ENCODE measurements at regions not wholly inside any gene's neighbourhood (a gene's known extent, or its start where the extent isn't known, plus 50 kb on each side); places are given as distances from the start of the nearest gene placed in this dataset.

- no peak for DNase-seq
Measured at GRCh38 chr11:95508219-95508890, 277.4 kb upstream of the SESN3 start.

DNA sequence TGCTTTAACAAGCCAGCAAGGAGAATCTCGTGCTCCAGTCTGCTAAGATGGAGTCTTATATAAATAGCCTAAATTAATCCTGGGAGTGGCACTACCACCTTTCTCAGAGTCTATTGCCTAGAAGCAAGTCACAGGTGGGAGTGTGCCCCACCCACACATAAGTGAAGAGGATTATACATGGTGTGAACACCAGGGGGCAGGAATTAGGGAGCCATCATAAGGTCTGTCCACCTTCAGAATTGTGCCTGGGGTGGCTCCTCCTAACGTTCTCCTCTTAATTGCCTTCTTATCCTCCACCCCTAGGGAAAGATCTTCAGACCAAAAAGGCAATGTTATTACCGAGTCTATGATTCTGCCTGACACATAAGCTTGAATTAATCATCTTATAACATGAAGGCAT, 276.8 kb upstream of the SESN3 start:
- no peak for DNase-seq

DNA sequence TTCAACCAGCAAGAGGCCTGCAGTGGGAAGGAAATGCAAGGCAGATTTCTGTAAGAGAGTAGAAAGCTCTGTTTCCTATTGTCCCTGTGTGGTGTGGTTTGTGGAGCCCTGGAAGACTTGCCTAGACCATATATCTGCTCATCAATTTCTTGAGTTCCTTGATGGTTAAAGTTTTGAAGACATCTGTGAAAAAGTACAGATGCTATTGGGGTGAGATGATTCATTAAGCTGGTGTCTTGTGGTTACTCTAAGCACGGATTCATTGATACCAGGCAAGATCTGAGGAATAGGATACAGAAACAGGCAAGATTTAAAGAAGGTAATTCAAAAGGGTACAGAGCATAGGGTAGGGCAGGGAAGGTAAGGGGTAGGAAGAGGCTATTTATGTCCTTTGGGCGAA, 275.8 kb upstream of the SESN3 start:
- no peak for DNase-seq

GRCh38 chr11:95505927-95506426, 275.0 kb upstream of the SESN3 start:
- no peak for DNase-seq

DNA sequence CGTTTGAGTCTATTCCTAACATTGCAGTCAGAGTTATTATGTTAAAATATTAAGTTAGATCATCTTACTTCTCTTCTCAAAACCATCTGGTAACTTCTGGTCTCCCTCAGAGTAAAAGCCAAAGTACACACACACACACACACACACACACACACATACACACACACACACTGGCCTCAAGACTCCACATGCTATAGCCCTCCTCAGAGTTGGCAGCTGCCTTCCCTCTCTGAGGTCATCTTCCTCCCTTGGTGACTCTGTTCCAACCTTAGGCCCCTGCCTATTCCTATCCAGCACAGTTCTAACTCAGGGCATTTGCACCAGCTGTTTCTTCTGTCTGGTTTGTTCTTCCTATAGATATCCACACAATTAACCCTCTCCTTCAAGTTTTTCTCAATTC, 272.0 kb upstream of the SESN3 start:
- peak; percentile 84 for DNase-seq

GRCh38 chr11:95502522-95502921, 271.5 kb upstream of the SESN3 start:
- no peak for DNase-seq

GRCh38 chr11:95501761-95502266, 270.8 kb upstream of the SESN3 start:
- DNase-seq, result no peak

GRCh38 chr11:95500466-95500865, 269.5 kb upstream of the SESN3 start:
- DNase-seq, result no peak

DNA sequence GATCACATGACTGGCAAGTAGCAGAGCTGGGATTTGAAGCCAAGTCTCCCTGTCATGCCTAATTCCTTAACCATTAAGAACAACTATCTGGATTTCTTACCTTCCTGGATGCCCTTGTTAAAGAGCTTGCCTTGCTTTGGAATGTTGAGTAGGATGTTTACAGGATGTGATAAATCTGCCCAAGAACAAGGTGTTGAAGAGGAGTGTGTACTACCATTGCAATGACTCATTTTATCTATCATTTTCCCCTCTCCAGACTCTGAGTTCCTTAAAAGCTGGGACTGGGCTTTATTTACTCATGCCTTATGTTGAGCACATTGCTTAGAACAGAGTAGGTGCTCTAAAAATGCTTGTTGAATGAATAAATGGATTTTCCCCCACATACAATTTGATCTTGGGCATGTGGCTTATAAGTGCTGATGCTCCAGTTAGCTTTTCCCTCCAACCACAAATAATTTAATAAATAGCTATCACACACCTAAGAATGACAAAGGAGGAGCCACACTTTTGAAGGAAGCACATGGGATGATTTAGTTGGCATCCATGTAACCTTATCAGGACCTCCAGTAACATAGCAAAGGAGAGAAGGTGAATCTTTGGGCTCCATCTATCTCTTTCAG, 268.6 kb upstream of the SESN3 start:
- no peak for DNase-seq

GRCh38 chr11:95498722-95499425, 267.9 kb upstream of the SESN3 start:
- DNase-seq, result no peak

- DNase-seq, result no peak
Measured at GRCh38 chr11:95496901-95497300, 265.9 kb upstream of the SESN3 start.

DNA sequence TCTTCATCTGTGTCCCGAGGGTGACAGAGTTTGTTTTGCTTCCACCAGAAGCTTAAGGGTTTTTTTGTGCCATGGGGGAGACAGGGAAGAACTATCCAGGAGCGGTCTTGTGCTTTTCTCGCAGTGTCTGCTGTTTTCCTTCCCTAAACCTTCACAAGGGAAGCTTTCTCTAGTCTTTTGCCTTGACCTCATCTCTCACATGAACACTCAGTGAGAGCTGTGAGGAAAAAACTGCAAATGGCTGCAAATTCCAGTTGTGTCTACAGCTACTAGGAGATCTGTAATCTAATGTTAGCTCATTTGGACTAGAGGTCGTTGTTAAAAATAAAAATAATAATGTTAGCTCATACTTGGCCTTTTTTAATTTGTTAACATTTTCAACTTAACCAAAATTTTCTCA, 264.7 kb upstream of the SESN3 start:
- no peak for DNase-seq

DNA sequence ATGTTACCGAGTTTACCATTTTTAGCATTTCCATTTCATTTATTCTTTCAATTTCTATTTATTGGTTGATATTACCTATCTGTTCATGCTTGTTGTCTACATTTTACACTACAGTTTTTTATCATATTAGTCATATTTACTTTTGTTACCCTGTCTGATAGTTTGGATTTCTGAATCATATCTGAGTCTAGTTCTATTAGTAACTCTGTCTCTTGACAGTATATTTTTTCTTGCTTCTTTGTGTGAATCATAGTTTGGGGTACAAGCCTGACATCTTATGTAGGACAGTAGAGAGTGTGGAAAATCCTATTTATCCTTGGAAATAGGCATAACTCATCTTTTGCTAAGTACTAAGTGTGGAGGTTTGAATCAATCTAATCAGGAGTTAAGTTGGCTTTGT, 263.9 kb upstream of the SESN3 start:
- DNase-seq, result no peak

DNA sequence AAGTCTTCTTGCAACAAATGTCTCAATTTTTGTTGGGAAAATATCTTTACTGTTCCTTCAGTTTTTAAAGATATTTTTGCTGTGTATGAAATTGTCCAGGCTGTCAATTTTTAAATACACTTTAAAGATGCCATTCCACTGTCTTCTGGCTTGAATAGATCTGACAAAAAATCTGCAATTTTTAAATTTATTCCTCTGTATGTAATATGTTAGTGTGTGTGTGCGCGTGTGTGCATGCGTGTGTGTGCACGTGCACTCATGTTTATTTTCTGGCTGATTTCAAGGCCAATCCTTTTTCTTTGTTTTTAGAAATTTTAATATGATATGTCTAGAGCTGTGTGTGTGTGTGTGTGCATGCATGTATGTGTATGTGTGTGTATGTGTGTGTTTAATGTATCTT, 263.2 kb upstream of the SESN3 start:
- DNase-seq, result no peak

DNA sequence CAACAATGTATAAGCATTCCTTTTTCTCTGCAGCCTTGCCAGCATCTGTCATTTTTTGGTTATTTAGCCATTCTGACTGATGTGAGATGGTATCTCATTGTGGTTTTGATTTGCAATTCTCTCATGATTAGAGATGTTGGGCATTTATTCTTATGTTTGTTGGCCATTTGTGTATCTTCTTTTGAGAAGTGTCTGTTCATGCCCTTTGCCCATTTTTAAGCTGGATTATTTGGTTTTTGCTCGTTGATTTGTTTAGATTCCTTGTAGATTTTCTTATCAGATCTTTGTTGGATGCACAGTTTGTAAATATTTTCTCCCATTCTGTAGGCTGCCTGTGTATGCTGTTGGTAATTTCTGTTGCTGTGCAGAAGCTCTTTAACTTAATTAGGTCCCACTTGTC, 259.6 kb upstream of the SESN3 start:
- DNase-seq, result no peak

DNA sequence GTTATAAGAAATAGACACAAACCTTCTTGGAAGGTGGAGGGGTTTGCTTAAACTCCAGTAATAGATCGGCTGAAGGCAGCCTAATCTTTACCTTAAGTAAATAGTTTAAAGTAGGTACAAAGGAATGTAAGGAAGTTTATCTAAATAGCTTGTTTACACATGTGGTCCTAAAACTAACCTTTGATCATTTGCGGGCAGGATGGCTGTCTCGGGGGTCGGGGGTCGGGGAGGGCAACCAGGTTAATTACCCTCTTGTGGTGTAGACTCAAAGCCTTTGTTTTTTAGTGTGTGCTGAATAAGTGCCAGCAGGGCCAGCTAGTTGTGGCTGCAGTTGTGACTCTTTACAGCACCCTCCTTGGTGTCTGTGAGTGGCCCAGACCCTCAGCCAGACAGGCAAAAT, 256.9 kb upstream of the SESN3 start:
- no peak for DNase-seq

- no peak for DNase-seq
Measured at GRCh38 chr11:95487391-95487790, 256.4 kb upstream of the SESN3 start.

DNA sequence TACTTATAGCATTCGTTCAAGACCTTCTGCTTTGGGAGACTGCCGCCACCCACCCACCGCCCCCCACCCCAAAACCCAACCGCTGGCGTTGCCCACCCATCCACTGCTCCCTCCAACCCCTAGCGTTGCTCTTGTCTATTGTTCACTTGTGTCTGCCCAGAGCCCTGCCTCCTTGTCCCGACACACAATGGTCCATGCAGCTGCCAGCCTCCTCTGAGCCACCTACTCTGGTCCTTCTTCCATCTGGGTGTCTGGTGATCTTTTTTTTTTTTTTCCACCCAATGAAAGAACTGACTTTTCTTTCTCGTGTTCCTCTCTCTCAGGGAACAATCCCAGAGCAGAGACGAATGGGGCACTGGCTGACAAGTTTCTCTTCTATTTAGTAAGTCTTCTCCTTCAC, 256.0 kb upstream of the SESN3 start:
- no peak for DNase-seq

- DNase-seq, result peak; percentile 87
Measured at GRCh38 chr11:95486466-95486865, 255.5 kb upstream of the SESN3 start.

DNA sequence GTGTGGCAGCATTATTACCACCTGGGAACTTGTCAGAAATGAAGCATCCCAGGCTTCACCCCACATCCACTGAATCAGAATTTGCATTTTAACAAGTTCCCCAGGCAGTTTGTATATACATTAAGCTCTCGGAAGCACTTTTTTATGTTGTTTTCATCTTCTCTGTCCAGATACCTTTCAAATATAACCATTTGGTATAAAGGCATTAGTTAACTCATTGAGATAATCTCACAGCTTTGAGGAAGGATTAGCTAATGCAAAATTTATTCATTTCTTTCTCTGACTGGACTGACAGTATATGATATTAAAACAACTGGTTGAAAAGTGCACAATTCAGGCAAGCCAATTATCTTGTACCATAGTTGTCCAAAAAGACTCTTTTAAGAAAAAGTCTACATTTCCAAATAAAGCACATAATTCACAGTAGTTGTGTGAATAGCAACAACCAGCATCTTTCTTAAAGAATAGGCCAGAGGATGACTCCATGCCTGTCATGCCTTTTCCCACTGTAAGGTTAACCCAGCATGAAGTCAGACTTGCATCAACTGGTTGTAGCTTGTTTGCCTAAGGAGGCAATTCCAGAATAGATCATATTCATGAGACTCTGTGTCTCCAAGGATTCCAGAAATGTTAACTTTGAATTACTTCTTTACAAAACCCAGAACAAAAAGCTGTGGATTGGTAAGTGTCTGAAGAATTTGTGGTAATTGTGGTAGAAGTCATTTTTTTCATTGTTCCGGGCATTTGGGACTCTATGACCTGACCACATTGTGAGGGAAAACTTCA, 254.3 kb upstream of the SESN3 start:
- DNase-seq, result no peak

DNA sequence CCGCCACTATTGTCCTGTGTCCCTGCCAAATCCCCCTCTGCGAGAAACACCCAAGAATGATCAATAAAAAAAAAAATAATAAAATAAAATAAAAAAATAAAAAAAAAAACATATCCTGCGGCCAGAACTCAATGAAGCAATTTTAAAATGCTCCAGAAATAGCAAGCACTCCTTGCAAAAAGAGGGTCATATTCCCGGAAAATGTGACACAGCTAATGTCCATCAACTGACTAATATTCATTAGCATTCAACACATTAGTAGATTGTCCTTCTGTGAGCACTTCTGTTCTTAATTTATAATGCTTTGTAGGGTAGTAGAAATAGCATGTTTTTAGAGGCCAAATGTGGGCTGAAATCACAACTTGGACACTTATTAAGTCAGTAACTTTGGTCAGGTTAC, 252.3 kb upstream of the SESN3 start:
- no peak for DNase-seq

- no peak for DNase-seq
Measured at GRCh38 chr11:95478003-95478402, 247.0 kb upstream of the SESN3 start.

- DNase-seq, result no peak
Measured at GRCh38 chr11:95469258-95469657, 238.3 kb upstream of the SESN3 start.
